A549 (cell line): ENCODE measurements at regions not wholly inside any gene's neighbourhood (a gene's known extent, or its start where the extent isn't known, plus 50 kb on each side); places are given as distances from the start of the nearest gene placed in this dataset.
"Not testable (repeated sequence)": the region's sequence is repeated elsewhere in the genome, so short reads cannot be mapped to it uniquely, and the experiment has no call there.

Experiments used
- ATAC-seq, 2 experiments: fragments of 200-7000 bp in 1 of 2; fragments of >200 bp in 1 of 2; cut with Nextera tagmentation in 1 of 2; cut with Tn5 transposase in 1 of 2; 3 replicates each; pipeline versions ENCODE4 v1.8.0 to v1.9.1; 2018 to 2020; ENCODE audit warnings: mild to moderate bottlenecking in 1 of 2, moderate library complexity in 1 of 2
- CTCF ChIA-PET: fragments of 300-600 bp; sonication (Branson Sonifier 250); formaldehyde crosslinking; extraction: SDS; loops from one replicate; lab custom pipeline; 2021; ENCODE audit warnings: antibody characterized with exemption, inconsistent platforms; lab: Yijun Ruan, JAX
- POLR2A ChIA-PET: fragments of 350-600 bp; formaldehyde crosslinking; extraction: SDS; loops from one replicate; lab custom pipeline; 2021; ENCODE audit warnings: antibody characterized with exemption, inconsistent platforms; lab: Yijun Ruan, JAX
- DNase-seq, 2 experiments: peaks; one replicate each; pipeline versions ENCODE4 v3.0.0 to v3.0.0-alpha.2; 2011 to 2016; ENCODE audit warnings: low read depth in 1 of 2, low spot score in 1 of 2
- FAIRE-seq: peaks from 2 replicates; lab custom pipeline; 2011; peaks lifted over from hg19 to GRCh38; lab: Jason Lieb, UNC
- H3K27ac ChIP-seq, 2 experiments: fragments of >200 bp; sonication (Bioruptor Twin); formaldehyde crosslinking; 3 replicates each; pipeline ENCODE4 v1.5.1; 2016 to 2017
- H3K4me1 ChIP-seq: fragments of >200 bp; sonication (Bioruptor Twin); formaldehyde crosslinking; 3 replicates; pipeline ENCODE4 v1.6.1; 2016
- H3K4me2 ChIP-seq: fragments of >200 bp; sonication (Bioruptor Twin); formaldehyde crosslinking; 3 replicates; pipeline ENCODE4 v1.6.1; 2016
- H3K4me3 ChIP-seq: fragments of >200 bp; sonication (Bioruptor Twin); formaldehyde crosslinking; 3 replicates; pipeline ENCODE4 v1.5.1; 2016
- H3K9me3 ChIP-seq: fragments of >200 bp; sonication (Bioruptor Twin); formaldehyde crosslinking; 3 replicates; pipeline ENCODE4 v1.6.1; 2016
- ATOH8 ChIP-seq: fragments of 250-450 bp; sonication (Bioruptor Pico); IDR thresholded peaks from 2 replicates; pipeline ENCODE4 v1.5.0; 2020; ENCODE audit warnings: low read depth, mild to moderate bottlenecking, moderate library complexity
- BCL3 ChIP-seq: fragments of >200 bp; sonication (Bioruptor Twin); formaldehyde crosslinking; IDR thresholded peaks from 3 replicates; pipeline ENCODE4 v1.6.1; 2016
- CEBPB ChIP-seq, 2 experiments: fragments of >200 bp in 1 of 2; sonication (Bioruptor Twin) in 1 of 2; formaldehyde crosslinking in 1 of 2; IDR thresholded peaks; 2 replicates each; pipeline ENCODE4 v1.6.1; 2012 to 2016
- CTCF ChIP-seq: fragments of >200 bp; sonication (Bioruptor Twin); formaldehyde crosslinking; IDR thresholded peaks from 3 replicates; pipeline ENCODE4 v1.5.1; 2016
- HOXB5 ChIP-seq: fragments of 250-450 bp; sonication (Bioruptor Pico); IDR thresholded peaks from 2 replicates; pipeline ENCODE4 v1.5.0; 2020; ENCODE audit warnings: mild to moderate bottlenecking, moderate library complexity
- KDM1A ChIP-seq: fragments of 200-600 bp; sonication (generic); IDR thresholded peaks from 2 replicates; pipeline ENCODE4 v1.6.1; 2016; ENCODE audit warnings: low read depth, mild to moderate bottlenecking
- MAFK ChIP-seq: fragments of 450-650 bp; IDR thresholded peaks from 2 replicates; pipeline ENCODE4 v1.6.1; 2014; ENCODE audit not compliant: partially characterized antibody
- MAZ ChIP-seq: fragments of 150-350 bp; IDR thresholded peaks from 2 replicates; pipeline ENCODE4 v1.6.1; 2014; ENCODE audit warnings: antibody characterized with exemption, low read depth, low read length, borderline replicate concordance
- NR3C1 ChIP-seq: fragments of >200 bp; sonication (Bioruptor Twin); formaldehyde crosslinking; IDR thresholded peaks from 3 replicates; pipeline ENCODE4 v1.6.1; 2017
- PHF8 ChIP-seq: fragments of 200-600 bp; sonication (generic); IDR thresholded peaks from 2 replicates; pipeline ENCODE4 v1.6.1; 2016; ENCODE audit warnings: low read depth, mild to moderate bottlenecking, antibody characterized with exemption, moderate library complexity, borderline replicate concordance
- POLR2A ChIP-seq: IDR thresholded peaks from 2 replicates; pipeline ENCODE4 v1.6.1; 2012; ENCODE audit warnings: mild to moderate bottlenecking, low read length
- RAD21 ChIP-seq, 2 experiments: fragments of >200 bp in 1 of 2; sonication (Bioruptor Twin) in 1 of 2; formaldehyde crosslinking in 1 of 2; IDR thresholded peaks in 1 of 2; conservative IDR thresholded peaks in 1 of 2; 2 replicates in 1 of 2; 3 replicates in 1 of 2; pipeline ENCODE4 v1.6.1; 2012 to 2018; ENCODE audit warnings: inconsistent platforms in 1 of 2
- RARB ChIP-seq: fragments of 250-450 bp; sonication (Bioruptor Pico); IDR thresholded peaks from 2 replicates; pipeline ENCODE4 v1.8.0; 2021; ENCODE audit warnings: mild to moderate bottlenecking, moderate library complexity
- RCOR1 ChIP-seq: fragments of 150-350 bp; IDR thresholded peaks from 2 replicates; pipeline ENCODE4 v1.6.1; 2014; ENCODE audit warnings: antibody characterized with exemption, low read length, low read depth
- RNF2 ChIP-seq: fragments of 200-600 bp; sonication (generic); IDR thresholded peaks from 2 replicates; pipeline ENCODE4 v1.6.1; 2016; ENCODE audit warnings: low read depth, mild to moderate bottlenecking, antibody characterized with exemption, moderate library complexity, borderline replicate concordance
- SMC3 ChIP-seq: fragments of >200 bp; sonication (Bioruptor Twin); formaldehyde crosslinking; IDR thresholded peaks from 3 replicates; pipeline ENCODE4 v1.6.1; 2018; ENCODE audit warnings: inconsistent platforms
- SREBF2 ChIP-seq: fragments of 450-650 bp; IDR thresholded peaks from 2 replicates; pipeline ENCODE4 v1.6.1; 2014; ENCODE audit warnings: mild to moderate bottlenecking, moderate library complexity
- TP53 ChIP-seq: fragments of 250-450 bp; sonication (Bioruptor Pico); IDR thresholded peaks from 2 replicates; pipeline ENCODE4 v1.5.0; 2021; ENCODE audit warnings: mild to moderate bottlenecking, moderate library complexity
- ZC3H11A ChIP-seq: fragments of 450-650 bp; IDR thresholded peaks from 2 replicates; pipeline ENCODE4 v1.6.1; 2014; ENCODE audit warnings: antibody characterized with exemption, mild to moderate bottlenecking
- ZNF302 ChIP-seq: fragments of 250-450 bp; sonication (Bioruptor Pico); IDR thresholded peaks from 2 replicates; pipeline ENCODE4 v1.9.0; 2021; ENCODE audit warnings: inconsistent platforms, mild to moderate bottlenecking, moderate library complexity
- WGBS: methylation state at CpG from one replicate; pipeline ENCODE4 v1.1.6; 2017; ENCODE audit errors: missing lambda C conversion rate; 5-methylcytosine and 5-hydroxymethylcytosine counted together

- H3K4me3 ChIP-seq = no peak overlapping the region
- ATAC-seq (no peak), FAIRE-seq (no peak), DNase-seq (no peak)
- TF ChIP-seq ATOH8 (CRISPR knock-in tag) = no peak
- no peak for TF ChIP-seq NR3C1
- TF ChIP-seq CEBPB (IDR thresholded peaks at IDR 0.05) = no peak
- TF ChIP-seq SREBF2 = no peak
- H3K4me2 ChIP-seq = no peak overlapping the region
- H3K27ac ChIP-seq = no peak overlapping the region
- POLR2A ChIA-PET = no interaction called here
- H3K9me3 ChIP-seq = no peaks in the 10 kb centered on the region
- no peaks in the 10 kb centered on the region for H3K4me1 ChIP-seq
- CTCF ChIA-PET = no interaction called here
These were observed 91.2 kb downstream of the LPAR4 start for GRCh38 chrX:78838709-78839108.

GRCh38 chrX:78839711-78840110 is 92.2 kb downstream of the LPAR4 start:
- POLR2A ChIA-PET = no interaction called here

GRCh38 chrX:78844218-78844617 is 96.7 kb downstream of the LPAR4 start:
- DNase-seq, H3K4me1 ChIP-seq, H3K4me2 ChIP-seq, CTCF ChIA-PET, ATAC-seq, H3K9me3 ChIP-seq, H3K27ac ChIP-seq, FAIRE-seq, POLR2A ChIA-PET, H3K4me3 ChIP-seq: not testable (repeated sequence)
- TF ChIP-seq ZC3H11A = peak; percentile 59
- WGBS = 27% methylated on average over 6 of the region's 6 CpGs

More at GRCh38 chrX:78839711-78840110, 92.2 kb downstream of the LPAR4 start:
- Histone ChIP-seq H3K4me1 (no peaks in the 10 kb centered on the region), H3K27ac (no peak overlapping the region), H3K9me3 (no peaks in the 10 kb centered on the region), H3K4me3 (no peak overlapping the region), H3K4me2 (no peak overlapping the region)
- CTCF ChIA-PET = no interaction called here
- TF ChIP-seq RNF2 (no peak), KDM1A (no peak), SMC3 (no peak), PHF8 (no peak), BCL3 (no peak), TP53 (CRISPR knock-in tag) (no peak), MAFK (no peak), POLR2A (no peak), MAZ (no peak), RAD21 (conservative IDR thresholded peaks at IDR 0.05 in 1 of 2, IDR thresholded peaks at IDR 0.05 in 1 of 2) (no peak), ZNF302 (CRISPR knock-in tag) (no peak), HOXB5 (CRISPR knock-in tag) (no peak)
- ATAC-seq (no peak), DNase-seq (no peak), FAIRE-seq (no peak)
- 0% methylated on average over 2 of the region's 2 CpGs for WGBS

- 26% methylated on average over 3 of the region's 3 CpGs for WGBS
These were observed 63.9 kb upstream of the P2RY10 start for GRCh38 chrX:78881248-78881647.

DNA sequence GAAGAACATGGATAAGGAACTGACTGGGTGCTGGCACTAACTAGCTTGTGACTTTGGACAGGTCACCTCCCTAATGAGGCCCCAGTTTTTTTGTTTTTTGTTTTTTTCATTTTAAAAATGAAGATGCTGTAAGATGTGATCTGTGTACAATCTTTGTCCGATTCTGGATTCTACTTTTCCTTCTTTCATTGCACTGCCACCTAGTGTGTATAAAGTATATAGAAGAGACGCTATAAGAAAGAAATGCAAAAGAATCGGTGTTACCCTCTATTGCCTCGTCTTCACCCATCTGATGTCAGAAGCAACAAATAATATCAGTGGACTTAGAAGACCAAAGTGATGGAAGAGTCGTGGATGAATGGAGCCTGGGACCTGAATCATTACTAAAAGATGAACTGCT is 58.6 kb upstream of the P2RY10 start:
- DNase-seq = peak; percentile 0 to 6
- CTCF ChIA-PET = no interaction called here
- no peaks in the 10 kb centered on the region for H3K9me3 ChIP-seq
- WGBS = under 1% methylated on average over 5 of the region's 5 CpGs
- no peak for FAIRE-seq
- H3K4me1 ChIP-seq = no peaks in the 10 kb centered on the region
- TF ChIP-seq CTCF (peak; percentile 27; the same call in 1 of the 3 replicates), RCOR1 (no peak), MAFK (no peak), RARB (CRISPR knock-in tag) (no peak), RNF2 (no peak), MAZ (no peak), SREBF2 (no peak), RAD21 (conservative IDR thresholded peaks at IDR 0.05 in 1 of 2, IDR thresholded peaks at IDR 0.05 in 1 of 2) (peak in 1 of 2 experiments; percentile 27; a peak in 1 of 5 replicates), SMC3 (peak; percentile 20; the same call in 1 of the 3 replicates)
- POLR2A ChIA-PET = no interaction called here
- no peak overlapping the region for H3K27ac ChIP-seq
- peak in 1 of 2 experiments; percentile 54; a peak in 2 of 6 replicates for ATAC-seq
- H3K4me3 ChIP-seq = no peak overlapping the region
- H3K4me2 ChIP-seq = no peak overlapping the region

More at GRCh38 chrX:78881248-78881647, 63.9 kb upstream of the P2RY10 start:
- CTCF ChIA-PET, FAIRE-seq, ATAC-seq, POLR2A ChIA-PET, H3K9me3 ChIP-seq, H3K4me1 ChIP-seq, DNase-seq, H3K27ac ChIP-seq, H3K4me2 ChIP-seq, H3K4me3 ChIP-seq: not testable (repeated sequence)
